ENCODE measurements at regions not wholly inside any gene's neighbourhood (a gene's known extent, or its start where the extent isn't known, plus 50 kb on each side); places are given as distances from the start of the nearest gene placed in this dataset.

DNA sequence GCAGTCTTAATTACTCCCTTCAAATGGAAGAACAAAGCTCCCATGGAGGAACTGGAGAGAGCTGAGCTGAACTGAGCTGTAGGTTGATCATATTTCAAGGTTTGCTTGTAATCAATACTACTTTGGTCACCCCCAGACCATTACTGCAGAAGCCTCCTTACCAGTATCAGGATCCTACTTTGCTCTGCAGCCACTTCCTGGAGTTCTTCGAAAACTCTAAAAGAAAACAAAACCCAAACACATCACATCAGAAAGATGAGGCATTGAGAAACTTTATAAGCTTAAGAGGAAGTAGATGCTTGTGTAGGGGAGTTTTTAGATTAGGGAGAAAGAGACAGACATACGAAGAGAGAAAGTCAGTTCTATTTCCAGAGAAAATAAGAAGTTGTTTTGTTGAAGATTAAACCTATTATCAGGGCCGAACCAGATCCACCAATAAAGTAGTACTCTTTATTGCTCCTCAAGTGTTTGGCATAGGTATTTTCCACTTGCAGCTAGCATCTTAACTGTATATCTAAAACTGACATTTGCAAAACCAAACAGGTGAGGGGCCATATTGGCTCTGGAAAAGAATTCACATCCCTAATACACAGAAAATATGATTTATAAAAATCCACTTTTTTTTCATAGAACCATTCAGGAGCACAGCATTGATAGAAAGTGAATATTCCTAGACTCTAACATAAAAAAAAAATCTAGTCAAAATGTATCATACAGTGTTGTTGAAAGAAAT lies 166.9 kb upstream of the KLF7 start:
- Histone ChIP-seq H3K27ac (ENCODE audit: low read depth in 2 of 2, low read length in 1 of 2) (no peak overlapping the region), H3K4me3 (ENCODE audit: low read depth in 1 of 2, low read length in 2 of 2) (no peak overlapping the region), H3K4me1 (ENCODE audit: control insufficient read depth in 2 of 2, insufficient read depth in 2 of 2, low read length in 1 of 2) (peaks cover 0 to 3% of the 10 kb centered on the region in 2 donors), H3K36me3 (ENCODE audit: control insufficient read depth in 2 of 2, insufficient read depth in 2 of 2, low read length in 1 of 2) (no peaks in the 10 kb centered on the region), H3K9me3 (ENCODE audit: control insufficient read depth in 2 of 2, insufficient read depth in 1 of 2, low read depth in 1 of 2, low read length in 1 of 2) (no peaks in the 10 kb centered on the region), H3K27me3 (ENCODE audit: control insufficient read depth in 1 of 2, insufficient read depth in 2 of 2, low read length in 2 of 2) (no peaks in the 10 kb centered on the region)
- 73 to 74% methylated on average over 3 of the region's 3 CpGs for WGBS, 2 donors

- Histone ChIP-seq H3K9me3 (ENCODE audit: control insufficient read depth in 2 of 2, insufficient read depth in 1 of 2, low read depth in 1 of 2, low read length in 1 of 2) (no peaks in the 10 kb centered on the region), H3K4me3 (ENCODE audit: low read depth in 1 of 2, low read length in 2 of 2) (no peak overlapping the region), H3K27ac (ENCODE audit: low read depth in 2 of 2, low read length in 1 of 2) (peak overlapping the region; percentile 85 to 97), H3K27me3 (ENCODE audit: control insufficient read depth in 1 of 2, insufficient read depth in 2 of 2, low read length in 2 of 2) (no peaks in the 10 kb centered on the region), H3K36me3 (ENCODE audit: control insufficient read depth in 2 of 2, insufficient read depth in 2 of 2, low read length in 1 of 2) (no peaks in the 10 kb centered on the region), H3K4me1 (ENCODE audit: control insufficient read depth in 2 of 2, insufficient read depth in 2 of 2, low read length in 1 of 2) (peaks cover 0 to 3% of the 10 kb centered on the region in 2 donors)
- WGBS, 2 donors = 87 to 88% methylated on average over 5 of the region's 5 CpGs
These were observed 168.0 kb upstream of the KLF7 start for GRCh38 chr2:207333599-207334300.

DNA sequence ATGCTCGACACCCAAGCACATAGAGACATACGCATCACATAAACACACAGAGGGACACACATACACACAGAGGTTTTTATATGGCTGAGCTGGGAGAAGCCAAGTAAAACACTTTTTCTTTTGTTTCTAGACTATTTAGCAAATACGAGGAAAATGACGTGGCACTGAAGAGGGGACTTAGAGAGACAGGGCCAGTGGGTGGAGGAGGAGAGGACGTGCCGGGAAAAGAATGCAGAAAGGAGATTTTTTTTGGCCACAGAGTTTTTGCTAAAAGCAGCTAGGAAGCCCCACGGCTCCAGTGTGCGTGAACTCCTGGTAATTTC lies 168.5 kb upstream of the KLF7 start:
- peak overlapping the region; percentile 85 to 97 for H3K27ac ChIP-seq (ENCODE audit: low read depth in 2 of 2, low read length in 1 of 2)
- H3K4me1 ChIP-seq (ENCODE audit: control insufficient read depth in 2 of 2, insufficient read depth in 2 of 2, low read length in 1 of 2) = peaks cover 0 to 3% of the 10 kb centered on the region in 2 donors
- no peaks in the 10 kb centered on the region for H3K27me3 ChIP-seq (ENCODE audit: control insufficient read depth in 1 of 2, insufficient read depth in 2 of 2, low read length in 2 of 2)
- H3K9me3 ChIP-seq (ENCODE audit: control insufficient read depth in 2 of 2, insufficient read depth in 1 of 2, low read depth in 1 of 2, low read length in 1 of 2) = no peaks in the 10 kb centered on the region
- peak overlapping the region in 1 of 2 donors; percentile 35 for H3K4me3 ChIP-seq (ENCODE audit: low read depth in 1 of 2, low read length in 2 of 2)
- no peaks in the 10 kb centered on the region for H3K36me3 ChIP-seq (ENCODE audit: control insufficient read depth in 2 of 2, insufficient read depth in 2 of 2, low read length in 1 of 2)
- 21 to 35% methylated on average over 8 of the region's 8 CpGs for WGBS, 2 donors

DNA sequence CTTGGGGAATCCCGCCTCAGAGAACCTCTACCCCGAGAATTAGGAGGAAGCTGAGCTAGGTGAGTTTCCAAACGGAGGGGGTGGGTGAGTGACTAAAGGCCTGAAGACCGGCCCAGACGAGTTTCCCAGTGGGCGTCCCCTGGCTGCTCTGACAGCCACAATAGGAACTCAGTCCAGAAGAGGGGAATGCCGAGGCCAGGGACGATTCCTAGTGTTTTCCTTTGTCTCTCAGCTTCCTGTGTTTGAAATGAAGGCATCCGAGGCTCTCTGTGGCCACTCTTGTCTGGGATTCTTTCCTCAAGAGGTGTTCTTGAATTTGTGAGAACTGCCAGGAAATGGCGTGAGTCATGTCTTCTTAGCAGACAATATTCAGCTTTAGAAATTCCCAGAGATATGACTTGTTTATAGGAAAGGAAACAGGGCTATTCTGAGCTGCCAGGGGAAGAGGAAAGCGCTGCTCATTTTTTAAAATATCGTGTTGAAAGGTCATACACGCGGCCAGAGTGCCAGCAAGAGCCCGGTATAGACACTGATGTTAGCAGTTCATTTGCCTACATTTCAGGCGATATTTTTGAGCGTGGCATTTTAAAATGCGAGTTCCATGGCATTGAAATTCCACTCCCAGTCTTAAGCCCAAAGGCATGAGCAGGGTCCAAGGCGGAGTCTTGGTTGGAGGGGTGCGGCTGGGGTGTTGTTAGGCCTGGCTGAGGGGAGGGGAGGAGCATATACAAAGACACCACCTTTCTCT lies 169.1 kb upstream of the KLF7 start:
- Histone ChIP-seq H3K9me3 (ENCODE audit: control insufficient read depth in 2 of 2, insufficient read depth in 1 of 2, low read depth in 1 of 2, low read length in 1 of 2) (no peaks in the 10 kb centered on the region), H3K36me3 (ENCODE audit: control insufficient read depth in 2 of 2, insufficient read depth in 2 of 2, low read length in 1 of 2) (no peaks in the 10 kb centered on the region), H3K27ac (ENCODE audit: low read depth in 2 of 2, low read length in 1 of 2) (peak overlapping the region; percentile 85 to 97), H3K4me1 (ENCODE audit: control insufficient read depth in 2 of 2, insufficient read depth in 2 of 2, low read length in 1 of 2) (peaks cover 0 to 3% of the 10 kb centered on the region in 2 donors), H3K27me3 (ENCODE audit: control insufficient read depth in 1 of 2, insufficient read depth in 2 of 2, low read length in 2 of 2) (no peaks in the 10 kb centered on the region), H3K4me3 (ENCODE audit: low read depth in 1 of 2, low read length in 2 of 2) (peak overlapping the region in 1 of 2 donors; percentile 35)
- 11 to 22% methylated on average over 20 of the region's 20 CpGs for WGBS, 2 donors

- 59% methylated on average over 6 of the region's 6 CpGs for WGBS, 2 donors
- H3K27ac ChIP-seq (ENCODE audit: low read depth in 2 of 2, low read length in 1 of 2) = peak overlapping the region; percentile 40 to 80
- no peaks in the 10 kb centered on the region for H3K36me3 ChIP-seq (ENCODE audit: control insufficient read depth in 2 of 2, insufficient read depth in 2 of 2, low read length in 1 of 2)
- H3K4me3 ChIP-seq (ENCODE audit: low read depth in 1 of 2, low read length in 2 of 2) = no peak overlapping the region
- H3K27me3 ChIP-seq (ENCODE audit: control insufficient read depth in 1 of 2, insufficient read depth in 2 of 2, low read length in 2 of 2) = no peaks in the 10 kb centered on the region
- H3K4me1 ChIP-seq (ENCODE audit: control insufficient read depth in 2 of 2, insufficient read depth in 2 of 2, low read length in 1 of 2) = no peaks in the 10 kb centered on the region
- no peaks in the 10 kb centered on the region for H3K9me3 ChIP-seq (ENCODE audit: control insufficient read depth in 2 of 2, insufficient read depth in 1 of 2, low read depth in 1 of 2, low read length in 1 of 2)
These were observed 171.8 kb upstream of the KLF7 start for GRCh38 chr2:207337234-207338219.

DNA sequence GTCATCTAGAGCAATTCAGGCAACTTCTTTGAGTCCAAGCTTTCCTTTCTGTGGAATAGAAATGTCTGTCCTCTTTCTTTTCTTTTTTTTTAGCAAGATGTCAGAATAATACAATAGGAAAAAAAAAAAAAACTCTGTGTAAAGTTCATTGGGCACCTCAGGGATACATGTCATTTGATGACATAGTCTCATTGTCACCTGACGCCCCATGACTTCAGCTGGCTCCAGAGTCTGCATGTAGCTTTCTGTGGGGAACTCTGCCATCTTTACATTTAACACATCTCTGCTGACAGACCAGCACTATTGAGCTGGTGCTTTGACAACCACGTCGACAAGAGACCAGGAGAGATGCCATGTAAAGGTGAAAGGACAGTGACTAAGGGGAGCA lies 172.5 kb upstream of the KLF7 start:
- Histone ChIP-seq H3K4me3 (ENCODE audit: low read depth in 1 of 2, low read length in 2 of 2) (no peak overlapping the region), H3K36me3 (ENCODE audit: control insufficient read depth in 2 of 2, insufficient read depth in 2 of 2, low read length in 1 of 2) (no peaks in the 10 kb centered on the region), H3K27me3 (ENCODE audit: control insufficient read depth in 1 of 2, insufficient read depth in 2 of 2, low read length in 2 of 2) (no peaks in the 10 kb centered on the region), H3K4me1 (ENCODE audit: control insufficient read depth in 2 of 2, insufficient read depth in 2 of 2, low read length in 1 of 2) (no peaks in the 10 kb centered on the region), H3K9me3 (ENCODE audit: control insufficient read depth in 2 of 2, insufficient read depth in 1 of 2, low read depth in 1 of 2, low read length in 1 of 2) (no peaks in the 10 kb centered on the region), H3K27ac (ENCODE audit: low read depth in 2 of 2, low read length in 1 of 2) (peak overlapping the region; percentile 40 to 80)
- 72 to 79% methylated on average over 3 of the region's 3 CpGs for WGBS, 2 donors

DNA sequence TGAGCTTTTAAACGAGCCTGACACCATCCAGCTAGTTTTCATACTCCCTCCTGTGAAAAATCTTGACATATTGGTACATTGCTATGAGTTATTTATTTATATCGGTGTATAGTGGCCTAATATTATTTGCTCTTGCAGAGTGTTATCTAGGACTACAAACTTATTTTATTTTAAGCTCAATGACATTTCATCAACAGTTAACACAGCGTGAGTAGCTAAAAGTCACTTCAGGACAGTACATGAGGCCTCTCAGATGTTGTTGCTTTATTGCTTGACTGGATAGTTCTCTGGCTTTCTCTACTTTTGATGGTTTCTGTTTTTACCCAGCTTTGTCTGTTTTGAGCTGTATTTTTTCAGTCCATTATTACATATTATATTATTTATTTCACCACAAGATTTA lies 172.9 kb upstream of the KLF7 start:
- H3K36me3 ChIP-seq (ENCODE audit: control insufficient read depth in 2 of 2, insufficient read depth in 2 of 2, low read length in 1 of 2) = no peaks in the 10 kb centered on the region
- no peaks in the 10 kb centered on the region for H3K4me1 ChIP-seq (ENCODE audit: control insufficient read depth in 2 of 2, insufficient read depth in 2 of 2, low read length in 1 of 2)
- 67 to 79% methylated on average over 3 of the region's 3 CpGs for WGBS, 2 donors
- H3K9me3 ChIP-seq (ENCODE audit: control insufficient read depth in 2 of 2, insufficient read depth in 1 of 2, low read depth in 1 of 2, low read length in 1 of 2) = no peaks in the 10 kb centered on the region
- H3K27ac ChIP-seq (ENCODE audit: low read depth in 2 of 2, low read length in 1 of 2) = peak overlapping the region; percentile 40 to 60
- no peak overlapping the region for H3K4me3 ChIP-seq (ENCODE audit: low read depth in 1 of 2, low read length in 2 of 2)
- H3K27me3 ChIP-seq (ENCODE audit: control insufficient read depth in 1 of 2, insufficient read depth in 2 of 2, low read length in 2 of 2) = no peaks in the 10 kb centered on the region

- Histone ChIP-seq H3K9me3 (ENCODE audit: control insufficient read depth in 2 of 2, insufficient read depth in 1 of 2, low read depth in 1 of 2, low read length in 1 of 2) (no peaks in the 10 kb centered on the region), H3K36me3 (ENCODE audit: control insufficient read depth in 2 of 2, insufficient read depth in 2 of 2, low read length in 1 of 2) (no peaks in the 10 kb centered on the region), H3K27me3 (ENCODE audit: control insufficient read depth in 1 of 2, insufficient read depth in 2 of 2, low read length in 2 of 2) (no peaks in the 10 kb centered on the region), H3K27ac (ENCODE audit: low read depth in 2 of 2, low read length in 1 of 2) (no peak overlapping the region), H3K4me1 (ENCODE audit: control insufficient read depth in 2 of 2, insufficient read depth in 2 of 2, low read length in 1 of 2) (no peaks in the 10 kb centered on the region), H3K4me3 (ENCODE audit: low read depth in 1 of 2, low read length in 2 of 2) (no peak overlapping the region)
- 65 to 85% methylated on average over 9 of the region's 9 CpGs for WGBS, 2 donors
These were observed 175.5 kb upstream of the KLF7 start for GRCh38 chr2:207341112-207341750.

DNA sequence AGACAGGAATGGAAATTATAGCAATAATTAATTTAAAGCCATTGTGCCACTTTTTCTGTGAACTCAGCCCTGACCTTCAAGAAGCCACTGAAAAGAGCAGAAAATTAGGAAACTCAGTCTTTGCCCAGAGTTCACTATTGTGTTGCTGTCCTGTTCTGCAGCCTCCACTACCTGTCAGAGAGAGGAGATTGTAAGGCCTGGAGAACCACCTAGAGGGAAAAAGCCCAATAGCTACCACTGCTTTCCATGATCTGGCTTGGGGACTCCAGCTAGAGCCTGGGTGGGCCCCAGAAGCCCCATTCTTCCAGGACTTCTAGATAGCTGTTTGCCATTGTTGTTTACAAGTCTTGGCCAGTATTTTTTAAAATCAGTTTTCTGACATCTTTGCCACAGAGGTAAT lies 176.1 kb upstream of the KLF7 start:
- Histone ChIP-seq H3K36me3 (ENCODE audit: control insufficient read depth in 2 of 2, insufficient read depth in 2 of 2, low read length in 1 of 2) (no peaks in the 10 kb centered on the region), H3K27me3 (ENCODE audit: control insufficient read depth in 1 of 2, insufficient read depth in 2 of 2, low read length in 2 of 2) (no peaks in the 10 kb centered on the region), H3K27ac (ENCODE audit: low read depth in 2 of 2, low read length in 1 of 2) (no peak overlapping the region), H3K9me3 (ENCODE audit: control insufficient read depth in 2 of 2, insufficient read depth in 1 of 2, low read depth in 1 of 2, low read length in 1 of 2) (no peaks in the 10 kb centered on the region), H3K4me1 (ENCODE audit: control insufficient read depth in 2 of 2, insufficient read depth in 2 of 2, low read length in 1 of 2) (no peaks in the 10 kb centered on the region), H3K4me3 (ENCODE audit: low read depth in 1 of 2, low read length in 2 of 2) (no peak overlapping the region)
